Pancreas (tissue), 10 donors: ENCODE measurements at regions not wholly inside any gene's neighbourhood (a gene's known extent, or its start where the extent isn't known, plus 50 kb on each side); places are given as distances from the start of the nearest gene placed in this dataset.

Source experiments
- ATAC-seq, 4 donors: fragments of 200-7000 bp; cut with Tn5 transposase; one replicate each; pipeline versions ENCODE4 v1.8.0 to v1.9.1; 2020; ENCODE audit warnings: mild to moderate bottlenecking in 4 of 4, moderate library complexity in 4 of 4
- DNase-seq, 6 donors: peaks; one replicate each; pipeline ENCODE4 v3.0.0-alpha.2; 2020
- FAIRE-seq: peaks from 2 replicates; lab custom pipeline; 2012; peaks lifted over from hg19 to GRCh38; lab: Jason Lieb, UNC
- H3K27ac ChIP-seq, 4 donors: fragments of 200-600 bp; sonication (generic); 1 replicate in 3 of 4; 2 replicates in 1 of 4; pipeline versions ENCODE4 v1.5.0 to v1.8.0; 2020
- H3K27me3 ChIP-seq, 4 donors: fragments of 200-600 bp; one replicate each; pipeline ENCODE4 v1.8.0; 2021
- H3K36me3 ChIP-seq, 3 donors: fragments of 200-600 bp; sonication (generic) in 1 of 3; one replicate each; pipeline versions ENCODE4 v1.5.0 to v1.8.0; 2020 to 2021
- H3K4me1 ChIP-seq, 3 donors: fragments of 200-600 bp; one replicate each; pipeline ENCODE4 v1.8.0; 2021
- H3K4me3 ChIP-seq, 4 donors: fragments of 200-600 bp; sonication (generic) in 2 of 4; one replicate each; pipeline versions ENCODE4 v1.5.0 to v1.8.0; 2020 to 2021
- H3K9me3 ChIP-seq, 4 donors: fragments of 200-600 bp; one replicate each; pipeline ENCODE4 v1.8.0; 2021
- WGBS, 2 donors: extraction: QIAGEN DNeasy Blood & Tissue Kit; methylation state at CpG; one replicate each; pipeline ENCODE4 v1.1.7; 2013; 5-methylcytosine and 5-hydroxymethylcytosine counted together
- intact Hi-C, 3 donors: fragments of 100-400 bp; cut with DNase I; formaldehyde crosslinking; loops; one replicate each; pipeline versions ENCODE4 v1.11.1 to v1.14.2; 2022
- TF ChIP-seq, protein P1 (sequence below), 4 donors: fragments of 200-600 bp; sonication (generic) in 3 of 4; IDR thresholded peaks; one replicate each; pipeline versions ENCODE4 v1.5.0 to v1.8.0; 2021; ENCODE audit warnings: antibody characterized with exemption in 4 of 4
- donor health status: healthy with polysubstance abuse.
- donor health status: DM: no; HTN: no; CAD: no; lungs with moderate emphysema.
- donor health status: DM: no; HTN: no; CAD: no.
- donor health status: control.
- donor health status: control.
- donor health status: Bipolar disorder and iron deficiency.
- donor health status: DM: yes; HTN: yes; CAD: no.
- donor health status: DM: no; HTN: no; CAD: no.
- donor health status: DM: no; HTN: no; CAD: no.
- donor health status: DM: yes; HTN: yes; CAD: no.

DNA sequence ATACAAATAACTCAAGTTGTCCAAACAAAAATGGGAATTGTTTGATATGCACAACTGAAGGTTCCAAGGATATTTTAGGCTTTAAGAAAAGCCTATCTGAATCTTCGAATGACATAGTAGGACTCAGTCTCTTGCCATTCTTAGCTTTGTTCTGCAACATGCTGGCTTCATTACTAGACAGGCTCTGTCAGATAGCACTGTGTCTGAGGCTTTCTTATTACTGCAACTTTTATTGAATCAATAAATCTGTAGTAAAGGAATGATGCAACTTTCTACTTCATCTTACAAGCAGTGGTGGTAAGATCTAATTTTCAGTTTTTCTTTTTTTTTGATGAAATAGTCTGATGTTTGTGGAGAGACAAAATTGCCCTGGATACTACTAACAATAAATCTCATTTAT is 319.3 kb upstream of the CCDC179 start:
- Histone ChIP-seq H3K27ac (no peak overlapping the region), H3K4me1 (no peaks in the 10 kb centered on the region), H3K9me3 (no peaks in the 10 kb centered on the region), H3K36me3 (no peaks in the 10 kb centered on the region), H3K4me3 (no peak overlapping the region), H3K27me3 (no peaks in the 10 kb centered on the region)
- FAIRE-seq = no peak
- WGBS, 2 donors = 59 to 82% methylated on average over 1 of the region's 1 CpG
- no peak for DNase-seq
- TF ChIP-seq, protein P1, sequence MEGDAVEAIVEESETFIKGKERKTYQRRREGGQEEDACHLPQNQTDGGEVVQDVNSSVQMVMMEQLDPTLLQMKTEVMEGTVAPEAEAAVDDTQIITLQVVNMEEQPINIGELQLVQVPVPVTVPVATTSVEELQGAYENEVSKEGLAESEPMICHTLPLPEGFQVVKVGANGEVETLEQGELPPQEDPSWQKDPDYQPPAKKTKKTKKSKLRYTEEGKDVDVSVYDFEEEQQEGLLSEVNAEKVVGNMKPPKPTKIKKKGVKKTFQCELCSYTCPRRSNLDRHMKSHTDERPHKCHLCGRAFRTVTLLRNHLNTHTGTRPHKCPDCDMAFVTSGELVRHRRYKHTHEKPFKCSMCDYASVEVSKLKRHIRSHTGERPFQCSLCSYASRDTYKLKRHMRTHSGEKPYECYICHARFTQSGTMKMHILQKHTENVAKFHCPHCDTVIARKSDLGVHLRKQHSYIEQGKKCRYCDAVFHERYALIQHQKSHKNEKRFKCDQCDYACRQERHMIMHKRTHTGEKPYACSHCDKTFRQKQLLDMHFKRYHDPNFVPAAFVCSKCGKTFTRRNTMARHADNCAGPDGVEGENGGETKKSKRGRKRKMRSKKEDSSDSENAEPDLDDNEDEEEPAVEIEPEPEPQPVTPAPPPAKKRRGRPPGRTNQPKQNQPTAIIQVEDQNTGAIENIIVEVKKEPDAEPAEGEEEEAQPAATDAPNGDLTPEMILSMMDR (IDR thresholded peaks at IDR 0.05) = no peak
- intact Hi-C loops = no loop called here
- no peak for ATAC-seq

DNA sequence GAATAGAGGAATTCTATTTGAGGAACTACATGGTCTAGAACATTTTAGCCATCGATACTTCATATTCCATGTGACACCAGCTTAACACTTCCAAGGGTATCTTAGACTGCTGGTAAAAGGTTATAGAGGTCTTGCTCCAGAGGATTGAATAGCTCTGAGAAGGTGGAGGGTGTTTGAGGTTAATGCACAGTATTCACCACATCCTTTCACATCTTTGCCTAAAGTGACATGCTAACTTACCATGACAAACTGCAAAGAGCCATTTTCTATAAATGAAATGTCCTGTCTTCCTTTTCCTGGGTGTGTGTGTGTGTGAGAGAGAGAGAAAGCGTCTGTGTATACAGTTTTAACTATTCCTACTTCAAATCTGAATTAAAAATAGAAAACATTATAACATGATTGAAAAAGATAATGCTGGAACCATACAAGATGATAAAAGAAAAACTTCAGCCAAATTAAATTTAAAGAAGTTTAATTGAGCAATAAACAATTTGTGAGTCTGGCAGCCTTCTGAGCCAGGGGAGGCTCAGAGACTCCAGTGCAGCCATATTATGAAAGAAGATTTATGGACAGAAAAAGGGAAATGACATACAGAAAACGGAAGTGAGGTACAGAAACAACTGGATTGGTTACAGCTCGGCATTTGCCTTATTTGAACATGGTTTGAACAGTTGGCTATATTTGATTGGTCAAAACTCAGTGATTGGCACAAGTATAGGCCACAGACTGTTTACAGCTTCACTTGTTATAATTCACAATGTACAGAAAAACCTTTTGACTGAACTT is 320.9 kb upstream of the CCDC179 start:
- no peak for DNase-seq
- TF ChIP-seq, protein P1 (IDR thresholded peaks at IDR 0.05) = no peak
- Histone ChIP-seq H3K4me1 (no peaks in the 10 kb centered on the region), H3K4me3 (no peak overlapping the region), H3K27me3 (no peaks in the 10 kb centered on the region), H3K27ac (no peak overlapping the region), H3K9me3 (no peaks in the 10 kb centered on the region), H3K36me3 (no peaks in the 10 kb centered on the region)
- intact Hi-C loops = no loop called here
- FAIRE-seq = no peak
- no peak for ATAC-seq
- 82 to 88% methylated on average over 4 of the region's 4 CpGs for WGBS, 2 donors

DNA sequence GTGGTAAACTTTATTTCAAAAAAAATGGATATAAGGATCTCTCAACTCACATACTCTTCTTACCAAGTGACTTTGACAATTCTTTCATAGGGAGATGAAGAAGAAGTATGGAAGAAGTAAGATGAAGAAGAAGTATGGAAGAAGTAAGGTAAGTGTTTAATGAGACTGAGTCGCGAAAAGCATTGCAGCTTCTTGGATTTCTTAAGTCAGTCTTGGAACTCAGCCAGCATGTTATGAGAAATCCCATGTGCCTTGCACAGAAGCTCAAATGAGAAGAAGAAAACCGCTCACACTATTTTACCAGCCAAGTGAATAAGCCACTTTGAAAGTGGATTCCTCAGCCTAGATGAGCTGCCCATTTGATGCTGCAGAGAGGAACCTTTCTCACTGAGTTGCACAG is 332.0 kb upstream of the CCDC179 start:
- TF ChIP-seq, protein P1 (IDR thresholded peaks at IDR 0.05) = no peak
- no peak overlapping the region for H3K4me3 ChIP-seq
- H3K9me3 ChIP-seq = no peaks in the 10 kb centered on the region
- WGBS, 2 donors = 80 to 84% methylated on average over 3 of the region's 3 CpGs
- intact Hi-C loops = no loop called here
- ATAC-seq (no peak), DNase-seq (no peak), FAIRE-seq (no peak)
- H3K27ac ChIP-seq = no peak overlapping the region
- H3K36me3 ChIP-seq = no peaks in the 10 kb centered on the region
- H3K27me3 ChIP-seq = no peaks in the 10 kb centered on the region
- no peaks in the 10 kb centered on the region for H3K4me1 ChIP-seq

DNA sequence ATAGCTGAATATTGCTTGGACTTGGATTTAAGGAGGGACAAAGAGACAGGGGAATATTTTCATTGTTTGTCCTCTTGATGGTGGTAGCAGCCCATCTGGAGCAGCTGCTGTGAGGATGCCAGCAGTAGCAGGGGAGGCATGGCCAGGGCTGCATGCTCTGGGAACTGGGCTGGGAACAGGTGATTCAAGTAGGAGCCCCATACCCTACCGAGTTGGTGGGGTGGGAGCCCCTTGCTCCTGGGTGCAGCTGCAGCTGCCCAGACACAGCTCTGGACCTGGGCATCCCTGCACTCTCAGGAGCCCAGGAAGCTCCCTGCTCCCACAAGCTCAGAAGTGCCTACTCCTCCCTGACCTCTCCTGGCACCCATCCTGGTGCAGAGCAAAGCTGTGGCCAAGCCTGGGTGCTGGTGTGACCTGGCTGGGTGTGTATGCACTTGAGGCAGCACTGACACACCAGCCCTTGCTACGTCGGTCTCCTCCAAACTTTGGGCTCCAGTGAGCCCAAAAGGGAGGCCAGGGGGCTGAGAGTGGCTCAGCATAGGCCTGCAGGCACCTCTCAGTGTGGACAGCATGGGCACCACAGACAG is 341.8 kb upstream of the CCDC179 start:
- WGBS, 2 donors = 73 to 80% methylated on average over 3 of the region's 3 CpGs

More for the DNA sequence above, 341.8 kb upstream of the CCDC179 start:
- H3K27me3 ChIP-seq = no peaks in the 10 kb centered on the region
- TF ChIP-seq, protein P1 (IDR thresholded peaks at IDR 0.05) = no peak
- H3K9me3 ChIP-seq = no peaks in the 10 kb centered on the region
- H3K4me3 ChIP-seq = no peak overlapping the region
- no peak for FAIRE-seq
- H3K4me1 ChIP-seq = no peaks in the 10 kb centered on the region
- intact Hi-C loops = no loop called here
- no peaks in the 10 kb centered on the region for H3K36me3 ChIP-seq
- H3K27ac ChIP-seq = no peak overlapping the region
- ATAC-seq = no peak
- DNase-seq = peak in 1 of 6 donors; percentile 50
